HG02885 (cell line): ENCODE measurements at regions not wholly inside any gene's neighbourhood (a gene's known extent, or its start where the extent isn't known, plus 50 kb on each side); places are given as distances from the start of the nearest gene placed in this dataset.

Experiments
- ATAC-seq: cut with Tn5 transposase; IDR thresholded peaks from one replicate; pipeline ENCODE4 v1.9.1; 2021; ENCODE audit warnings: mild to moderate bottlenecking; ENCODE audit not compliant: unreplicated experiment, poor library complexity

- ATAC-seq = no peak
These were observed 412.7 kb downstream of the BCL11B start for GRCh38 chr14:98859301-98859700.

GRCh38 chr14:98864211-98864610, 407.8 kb downstream of the BCL11B start:
- ATAC-seq = no peak

GRCh38 chr14:98867146-98867545, 404.9 kb downstream of the BCL11B start:
- no peak for ATAC-seq

- ATAC-seq = no peak
These were observed 404.3 kb downstream of the BCL11B start for GRCh38 chr14:98867726-98868125.

GRCh38 chr14:98868866-98869265, 403.1 kb downstream of the BCL11B start:
- ATAC-seq = no peak

GRCh38 chr14:98871796-98872195, 400.2 kb downstream of the BCL11B start:
- ATAC-seq = no peak

GRCh38 chr14:98877065-98877464, 394.9 kb downstream of the BCL11B start:
- ATAC-seq = no peak

GRCh38 chr14:98878282-98878681, 393.7 kb downstream of the BCL11B start:
- ATAC-seq = no peak

GRCh38 chr14:98886982-98887381, 385.0 kb downstream of the BCL11B start:
- ATAC-seq = no peak

GRCh38 chr14:98888281-98888680, 383.7 kb downstream of the BCL11B start:
- no peak for ATAC-seq

GRCh38 chr14:98888927-98889835, 382.8 kb downstream of the BCL11B start:
- ATAC-seq = no peak

GRCh38 chr14:98889836-98890185, 382.2 kb downstream of the BCL11B start:
- no peak for ATAC-seq

- no peak for ATAC-seq
These were observed 381.2 kb downstream of the BCL11B start for GRCh38 chr14:98890556-98891340.

GRCh38 chr14:98893675-98894074, 378.3 kb downstream of the BCL11B start:
- ATAC-seq = no peak

- no peak for ATAC-seq
These were observed 377.4 kb downstream of the BCL11B start for GRCh38 chr14:98894600-98894999.

GRCh38 chr14:98896449-98896848, 375.5 kb downstream of the BCL11B start:
- no peak for ATAC-seq

- no peak for ATAC-seq
These were observed 374.2 kb downstream of the BCL11B start for GRCh38 chr14:98897605-98898309.

GRCh38 chr14:98899441-98899840, 372.6 kb downstream of the BCL11B start:
- ATAC-seq = no peak

GRCh38 chr14:98900236-98900635, 371.8 kb downstream of the BCL11B start:
- ATAC-seq = no peak

- no peak for ATAC-seq
These were observed 371.2 kb downstream of the BCL11B start for GRCh38 chr14:98900798-98901197.
